Mucosa of stomach (tissue), 1 donor: ENCODE measurements at regions not wholly inside any gene's neighbourhood (a gene's known extent, or its start where the extent isn't known, plus 50 kb on each side); places are given as distances from the start of the nearest gene placed in this dataset.

ENCODE experiments used
- H3K27me3 ChIP-seq: one replicate; pipeline ENCODE4 v1.7.0; 2013; ENCODE audit warnings: mild to moderate bottlenecking, low read length; ENCODE audit not compliant: control insufficient read depth, insufficient read depth
- H3K36me3 ChIP-seq: one replicate; pipeline ENCODE4 v1.7.0; 2013; ENCODE audit warnings: low read length; ENCODE audit not compliant: control insufficient read depth, insufficient read depth
- H3K4me1 ChIP-seq: one replicate; pipeline ENCODE4 v1.7.0; 2013; ENCODE audit warnings: mild to moderate bottlenecking, low read length; ENCODE audit not compliant: control insufficient read depth, insufficient read depth
- H3K4me3 ChIP-seq: one replicate; pipeline ENCODE4 v1.7.0; 2013; ENCODE audit warnings: low read length
- H3K9ac ChIP-seq: one replicate; pipeline ENCODE4 v1.7.0; 2013; ENCODE audit warnings: mild to moderate bottlenecking, low read length, moderate library complexity
- H3K9me3 ChIP-seq: one replicate; pipeline ENCODE4 v1.7.0; 2013; ENCODE audit warnings: mild to moderate bottlenecking, low read length, moderate library complexity; ENCODE audit not compliant: control insufficient read depth
- donor health status: Pancreatic carcinoma.

GRCh38 chr7:25643770-25644394 is 415.6 kb upstream of the NPVF start:
- H3K4me1 ChIP-seq: no peaks in the 10 kb centered on the region
- no peak overlapping the region for H3K4me3 ChIP-seq
- H3K9me3 ChIP-seq: no peaks in the 10 kb centered on the region
- no peak overlapping the region for H3K9ac ChIP-seq
- no peaks in the 10 kb centered on the region for H3K27me3 ChIP-seq
- no peaks in the 10 kb centered on the region for H3K36me3 ChIP-seq

GRCh38 chr7:25646726-25647413 is 418.6 kb upstream of the NPVF start:
- Histone ChIP-seq H3K9me3 (no peaks in the 10 kb centered on the region), H3K27me3 (no peaks in the 10 kb centered on the region), H3K4me1 (no peaks in the 10 kb centered on the region), H3K4me3 (no peak overlapping the region), H3K36me3 (no peaks in the 10 kb centered on the region), H3K9ac (no peak overlapping the region)

- Histone ChIP-seq H3K9ac (no peak overlapping the region), H3K4me3 (no peak overlapping the region), H3K36me3 (no peaks in the 10 kb centered on the region), H3K27me3 (no peaks in the 10 kb centered on the region), H3K4me1 (no peaks in the 10 kb centered on the region), H3K9me3 (no peaks in the 10 kb centered on the region)
Measured at GRCh38 chr7:25647872-25648271, 419.6 kb upstream of the NPVF start.

GRCh38 chr7:25652366-25652765 is 424.1 kb upstream of the NPVF start:
- no peaks in the 10 kb centered on the region for H3K9me3 ChIP-seq
- no peaks in the 10 kb centered on the region for H3K4me1 ChIP-seq
- H3K9ac ChIP-seq: no peak overlapping the region
- no peak overlapping the region for H3K4me3 ChIP-seq
- no peaks in the 10 kb centered on the region for H3K36me3 ChIP-seq
- H3K27me3 ChIP-seq: no peaks in the 10 kb centered on the region

GRCh38 chr7:25653384-25653783 is 425.1 kb upstream of the NPVF start:
- no peaks in the 10 kb centered on the region for H3K36me3 ChIP-seq
- H3K9me3 ChIP-seq: no peaks in the 10 kb centered on the region
- H3K4me1 ChIP-seq: no peaks in the 10 kb centered on the region
- no peaks in the 10 kb centered on the region for H3K27me3 ChIP-seq
- H3K9ac ChIP-seq: no peak overlapping the region
- H3K4me3 ChIP-seq: no peak overlapping the region

- H3K9me3 ChIP-seq: no peaks in the 10 kb centered on the region
- no peak overlapping the region for H3K4me3 ChIP-seq
- no peak overlapping the region for H3K9ac ChIP-seq
- H3K36me3 ChIP-seq: no peaks in the 10 kb centered on the region
- H3K4me1 ChIP-seq: no peaks in the 10 kb centered on the region
- H3K27me3 ChIP-seq: no peaks in the 10 kb centered on the region
Measured at GRCh38 chr7:25656071-25656470, 427.8 kb upstream of the NPVF start.

- Histone ChIP-seq H3K9me3 (no peaks in the 10 kb centered on the region), H3K4me3 (no peak overlapping the region), H3K9ac (no peak overlapping the region), H3K27me3 (no peaks in the 10 kb centered on the region), H3K36me3 (no peaks in the 10 kb centered on the region), H3K4me1 (no peaks in the 10 kb centered on the region)
Measured at GRCh38 chr7:25656581-25657026, 428.3 kb upstream of the NPVF start.

GRCh38 chr7:25658375-25658774 is 430.1 kb upstream of the NPVF start:
- no peaks in the 10 kb centered on the region for H3K9me3 ChIP-seq
- no peak overlapping the region for H3K4me3 ChIP-seq
- no peak overlapping the region for H3K9ac ChIP-seq
- H3K27me3 ChIP-seq: no peaks in the 10 kb centered on the region
- no peaks in the 10 kb centered on the region for H3K36me3 ChIP-seq
- no peaks in the 10 kb centered on the region for H3K4me1 ChIP-seq

- H3K4me1 ChIP-seq: no peaks in the 10 kb centered on the region
- H3K9ac ChIP-seq: no peak overlapping the region
- H3K9me3 ChIP-seq: no peaks in the 10 kb centered on the region
- no peaks in the 10 kb centered on the region for H3K36me3 ChIP-seq
- H3K4me3 ChIP-seq: no peak overlapping the region
- no peaks in the 10 kb centered on the region for H3K27me3 ChIP-seq
Measured at GRCh38 chr7:25659841-25660240, 431.6 kb upstream of the NPVF start.

- Histone ChIP-seq H3K27me3 (peaks cover 4% of the 10 kb centered on the region), H3K36me3 (no peaks in the 10 kb centered on the region), H3K9ac (no peak overlapping the region), H3K9me3 (no peaks in the 10 kb centered on the region), H3K4me3 (no peak overlapping the region), H3K4me1 (no peaks in the 10 kb centered on the region)
Measured at GRCh38 chr7:25662841-25663800, 434.8 kb upstream of the NPVF start.

- Histone ChIP-seq H3K4me3 (no peak overlapping the region), H3K27me3 (peaks cover 4% of the 10 kb centered on the region), H3K36me3 (no peaks in the 10 kb centered on the region), H3K4me1 (no peaks in the 10 kb centered on the region), H3K9ac (no peak overlapping the region), H3K9me3 (no peaks in the 10 kb centered on the region)
Measured at GRCh38 chr7:25663877-25664276, 435.6 kb upstream of the NPVF start.

- Histone ChIP-seq H3K4me1 (no peaks in the 10 kb centered on the region), H3K9me3 (no peaks in the 10 kb centered on the region), H3K9ac (no peak overlapping the region), H3K36me3 (no peaks in the 10 kb centered on the region), H3K27me3 (peaks cover 4% of the 10 kb centered on the region), H3K4me3 (no peak overlapping the region)
Measured at GRCh38 chr7:25664593-25664992, 436.3 kb upstream of the NPVF start.
